ENCODE measurements at regions not wholly inside any gene's neighbourhood (a gene's known extent, or its start where the extent isn't known, plus 50 kb on each side); places are given as distances from the start of the nearest gene placed in this dataset.

DNA sequence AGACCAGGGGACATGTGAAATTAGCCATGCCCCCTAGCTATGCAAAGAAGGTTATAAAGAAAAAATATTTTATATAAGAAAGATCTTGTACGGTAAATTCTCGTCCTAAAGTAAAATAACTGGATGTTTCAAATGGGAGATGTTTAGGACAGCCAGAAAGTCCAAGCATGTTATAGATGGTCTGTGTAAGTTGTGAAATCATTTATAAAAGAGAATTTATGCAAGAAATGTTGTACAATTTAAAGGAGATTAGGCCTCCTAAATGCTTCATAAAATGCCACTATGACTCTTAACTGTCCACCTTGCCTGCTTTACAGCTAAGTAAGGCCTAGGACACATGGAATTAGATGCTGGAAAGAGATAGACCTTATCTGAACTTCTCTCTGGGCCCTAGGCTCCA lies 118.1 kb upstream of the POGK start:
- no peaks in the 10 kb centered on the region for H3K4me1 ChIP-seq (replicated peaks in 1 of 4; ENCODE audit: control insufficient read depth in 3 of 4, insufficient read depth in 4 of 4, low read length in 3 of 4)
- H3K56ac ChIP-seq (replicated peaks; ENCODE audit: insufficient read length, low read depth, low read length) = no peak overlapping the region
- peaks cover 16 to 17% of the 10 kb centered on the region in 2 experiments for H3K9me3 ChIP-seq (ENCODE audit: insufficient read depth in 2 of 2, low read depth in 1 of 2, low read length in 1 of 2)
- no peak overlapping the region for H3K14ac ChIP-seq (ENCODE audit: insufficient read length)
- H2BK120ac ChIP-seq (replicated peaks; ENCODE audit: low read depth, low read length) = no peak overlapping the region
- CTCF ChIA-PET (ENCODE audit: partially characterized antibody) = interaction anchor here (1.3 to 1.5 kb wide), 2 partner anchors 10 to 11 kb away, joined by 3 to 4 read pairs; no protein-coding TSS in a partner anchor
- WGBS, 2 experiments (ENCODE audit: extremely low coverage in 1 of 2, insufficient coverage in 1 of 2, insufficient read length in 1 of 2, insufficient replicate concordance in 2 of 2, low coverage in 1 of 2, low lambda C conversion rate in 2 of 2, missing lambda C conversion rate in 1 of 2) = 44% methylated on average over 2 of the region's 2 CpGs; no CpG with 5 or more reads in 1 of the 2 experiments
- H3K9ac ChIP-seq (replicated peaks in 1 of 4; ENCODE audit: extremely low read depth in 1 of 4, low read depth in 3 of 4, low read length in 3 of 4) = no peak overlapping the region
- no peak overlapping the region for H3K18ac ChIP-seq (ENCODE audit: extremely low read depth, low read length)
- no peak overlapping the region for H3K4ac ChIP-seq (replicated peaks; ENCODE audit: insufficient read length, low read depth, low read length)
- H3K23ac ChIP-seq (ENCODE audit: insufficient read length) = no peak overlapping the region
- no peaks in the 10 kb centered on the region for H3K79me1 ChIP-seq (ENCODE audit: low read depth, low read length)
- H2AK5ac ChIP-seq (ENCODE audit: low read depth, low read length) = no peak overlapping the region
- no peak overlapping the region for H4K8ac ChIP-seq (ENCODE audit: extremely low read depth, insufficient read depth, low read length)
- H2BK5ac ChIP-seq (ENCODE audit: low read depth, low read length) = no peak overlapping the region
- no peak overlapping the region for H3K27ac ChIP-seq (ENCODE audit: low read depth, low read length)
- no peak overlapping the region for H2AFZ ChIP-seq (ENCODE audit: low read length)
- POLR2A ChIA-PET (ENCODE audit: partially characterized antibody) = no interaction called here
- H2BK15ac ChIP-seq (ENCODE audit: low read length) = no peak overlapping the region
- no peak for FAIRE-seq
- no peak overlapping the region for H2BK12ac ChIP-seq (ENCODE audit: low read depth, low read length)
- no peak overlapping the region for H3K4me3 ChIP-seq (ENCODE audit: extremely low read depth in 1 of 4, insufficient read depth in 2 of 4, low read depth in 3 of 4, low read length in 4 of 4)
- H3K36me3 ChIP-seq (ENCODE audit: control insufficient read depth in 2 of 4, insufficient read depth in 4 of 4, low read length in 3 of 4) = no peaks in the 10 kb centered on the region
- no peak overlapping the region for H4K5ac ChIP-seq (ENCODE audit: insufficient read length, low read depth, low read length)
- DNase-seq (ENCODE audit: low read depth in 1 of 2, low spot score in 2 of 2) = no peak
- no peaks in the 10 kb centered on the region for H3K27me3 ChIP-seq (replicated peaks in 1 of 4; ENCODE audit: control insufficient read depth in 3 of 4, extremely low read depth in 1 of 4, insufficient read depth in 3 of 4, low read length in 3 of 4)
- no peak for TF ChIP-seq CBX8 (IDR thresholded peaks at IDR 0.05; ENCODE audit: borderline replicate concordance, low read depth, low read length)
- H4K91ac ChIP-seq (replicated peaks; ENCODE audit: insufficient read length, low read length) = no peak overlapping the region
- no peaks in the 10 kb centered on the region for H4K20me1 ChIP-seq (replicated peaks in 1 of 2; ENCODE audit: control insufficient read depth in 1 of 2, insufficient read depth in 2 of 2, low read length in 2 of 2)
- H2BK20ac ChIP-seq (ENCODE audit: low read length) = no peak overlapping the region
- no peak overlapping the region for H3K4me2 ChIP-seq (ENCODE audit: insufficient read depth in 1 of 2, low read depth in 2 of 2, low read length in 2 of 2)
- H3K79me2 ChIP-seq (ENCODE audit: control insufficient read depth in 1 of 2, insufficient read depth in 2 of 2, low read length in 2 of 2) = no peaks in the 10 kb centered on the region
- H3K23me2 ChIP-seq (ENCODE audit: low read depth, low read length) = no peaks in the 10 kb centered on the region

All from H1 (cell line).